ENCODE measurements at regions not wholly inside any gene's neighbourhood (a gene's known extent, or its start where the extent isn't known, plus 50 kb on each side); places are given as distances from the start of the nearest gene placed in this dataset.

- H3K27ac ChIP-seq (ENCODE audit: low read length): no peak overlapping the region
Measured at GRCh38 chr21:31570824-31571566, 88.5 kb upstream of the SOD1 start.

GRCh38 chr21:31566611-31567010 is 92.9 kb upstream of the SOD1 start:
- H3K9me3 ChIP-seq (replicated peaks; ENCODE audit: control insufficient read depth, low read depth, low read length): no peaks in the 10 kb centered on the region
- H3K36me3 ChIP-seq (ENCODE audit: control insufficient read depth, insufficient read depth, low read length): no peaks in the 10 kb centered on the region
- no peak overlapping the region for H3K27ac ChIP-seq (ENCODE audit: low read length)
- H3K4me3 ChIP-seq (ENCODE audit: low read length): no peak overlapping the region
- H3K27me3 ChIP-seq (ENCODE audit: control insufficient read depth, insufficient read depth, low read length): no peaks in the 10 kb centered on the region
- H3K4me1 ChIP-seq (ENCODE audit: control insufficient read depth, insufficient read depth, low read length): no peaks in the 10 kb centered on the region
- DNase-seq: no peak
- 60% methylated on average over 4 of the region's 7 CpGs for WGBS (ENCODE audit: insufficient coverage)

More at GRCh38 chr21:31570824-31571566, 88.5 kb upstream of the SOD1 start:
- Histone ChIP-seq H3K9me3 (replicated peaks; ENCODE audit: control insufficient read depth, low read depth, low read length) (peaks cover 6% of the 10 kb centered on the region), H3K4me1 (ENCODE audit: control insufficient read depth, insufficient read depth, low read length) (no peaks in the 10 kb centered on the region), H3K4me3 (ENCODE audit: low read length) (no peak overlapping the region), H3K27me3 (ENCODE audit: control insufficient read depth, insufficient read depth, low read length) (no peaks in the 10 kb centered on the region), H3K36me3 (ENCODE audit: control insufficient read depth, insufficient read depth, low read length) (no peaks in the 10 kb centered on the region)
- 86% methylated on average over 2 of the region's 8 CpGs for WGBS (ENCODE audit: insufficient coverage)
- no peak for DNase-seq

- H3K36me3 ChIP-seq (ENCODE audit: control insufficient read depth, insufficient read depth, low read length): no peaks in the 10 kb centered on the region
- H3K27me3 ChIP-seq (ENCODE audit: control insufficient read depth, insufficient read depth, low read length): no peaks in the 10 kb centered on the region
- no peaks in the 10 kb centered on the region for H3K4me1 ChIP-seq (ENCODE audit: control insufficient read depth, insufficient read depth, low read length)
- peak; percentile 28 for DNase-seq
- no peak overlapping the region for H3K4me3 ChIP-seq (ENCODE audit: low read length)
- H3K27ac ChIP-seq (ENCODE audit: low read length): no peak overlapping the region
- H3K9me3 ChIP-seq (replicated peaks; ENCODE audit: control insufficient read depth, low read depth, low read length): no peaks in the 10 kb centered on the region
Measured at GRCh38 chr21:31566064-31566463, 93.4 kb upstream of the SOD1 start.

GRCh38 chr21:31564439-31564838 is 95.1 kb upstream of the SOD1 start:
- Histone ChIP-seq H3K27me3 (ENCODE audit: control insufficient read depth, insufficient read depth, low read length) (peaks cover 2% of the 10 kb centered on the region), H3K4me3 (ENCODE audit: low read length) (no peak overlapping the region), H3K27ac (ENCODE audit: low read length) (no peak overlapping the region), H3K36me3 (ENCODE audit: control insufficient read depth, insufficient read depth, low read length) (no peaks in the 10 kb centered on the region), H3K4me1 (ENCODE audit: control insufficient read depth, insufficient read depth, low read length) (peaks cover 9% of the 10 kb centered on the region), H3K9me3 (replicated peaks; ENCODE audit: control insufficient read depth, low read depth, low read length) (no peaks in the 10 kb centered on the region)
- DNase-seq: no peak
- WGBS (ENCODE audit: insufficient coverage): 73% methylated on average over 4 of the region's 9 CpGs

- Histone ChIP-seq H3K27ac (ENCODE audit: low read length) (no peak overlapping the region), H3K9me3 (replicated peaks; ENCODE audit: control insufficient read depth, low read depth, low read length) (no peaks in the 10 kb centered on the region), H3K36me3 (ENCODE audit: control insufficient read depth, insufficient read depth, low read length) (no peaks in the 10 kb centered on the region), H3K4me1 (ENCODE audit: control insufficient read depth, insufficient read depth, low read length) (peaks cover 19% of the 10 kb centered on the region), H3K4me3 (ENCODE audit: low read length) (no peak overlapping the region), H3K27me3 (ENCODE audit: control insufficient read depth, insufficient read depth, low read length) (peaks cover 22% of the 10 kb centered on the region)
- WGBS (ENCODE audit: insufficient coverage): 68% methylated on average over 5 of the region's 6 CpGs
- no peak for DNase-seq
Measured at GRCh38 chr21:31560479-31560878, 99.0 kb upstream of the SOD1 start.

- no peaks in the 10 kb centered on the region for H3K36me3 ChIP-seq (ENCODE audit: control insufficient read depth, insufficient read depth, low read length)
- H3K9me3 ChIP-seq (replicated peaks; ENCODE audit: control insufficient read depth, low read depth, low read length): no peaks in the 10 kb centered on the region
- WGBS (ENCODE audit: insufficient coverage): under 1% methylated on average over 49 of the region's 54 CpGs
- peak overlapping the region; percentile 65 for H3K4me3 ChIP-seq (ENCODE audit: low read length)
- H3K27me3 ChIP-seq (ENCODE audit: control insufficient read depth, insufficient read depth, low read length): peaks cover 27% of the 10 kb centered on the region
- peaks cover 19% of the 10 kb centered on the region for H3K4me1 ChIP-seq (ENCODE audit: control insufficient read depth, insufficient read depth, low read length)
- DNase-seq: peak; percentile 99
- H3K27ac ChIP-seq (ENCODE audit: low read length): no peak overlapping the region
Measured at GRCh38 chr21:31559368-31560119, 99.9 kb upstream of the SOD1 start.

GRCh38 chr21:31558962-31559367 is 100.5 kb upstream of the SOD1 start:
- DNase-seq: peak; percentile 99
- WGBS (ENCODE audit: insufficient coverage): under 1% methylated on average over 59 of the region's 59 CpGs
- no peaks in the 10 kb centered on the region for H3K9me3 ChIP-seq (replicated peaks; ENCODE audit: control insufficient read depth, low read depth, low read length)
- peaks cover 19% of the 10 kb centered on the region for H3K4me1 ChIP-seq (ENCODE audit: control insufficient read depth, insufficient read depth, low read length)
- H3K36me3 ChIP-seq (ENCODE audit: control insufficient read depth, insufficient read depth, low read length): no peaks in the 10 kb centered on the region
- peaks cover 27% of the 10 kb centered on the region for H3K27me3 ChIP-seq (ENCODE audit: control insufficient read depth, insufficient read depth, low read length)
- no peak overlapping the region for H3K27ac ChIP-seq (ENCODE audit: low read length)
- H3K4me3 ChIP-seq (ENCODE audit: low read length): peak overlapping the region; percentile 65

GRCh38 chr21:31558189-31558961 is 101.1 kb upstream of the SOD1 start:
- Histone ChIP-seq H3K36me3 (ENCODE audit: control insufficient read depth, insufficient read depth, low read length) (no peaks in the 10 kb centered on the region), H3K27ac (ENCODE audit: low read length) (no peak overlapping the region), H3K4me3 (ENCODE audit: low read length) (peak overlapping the region; percentile 49), H3K4me1 (ENCODE audit: control insufficient read depth, insufficient read depth, low read length) (peaks cover 19% of the 10 kb centered on the region), H3K9me3 (replicated peaks; ENCODE audit: control insufficient read depth, low read depth, low read length) (no peaks in the 10 kb centered on the region), H3K27me3 (ENCODE audit: control insufficient read depth, insufficient read depth, low read length) (peaks cover 29% of the 10 kb centered on the region)
- no peak for DNase-seq
- under 1% methylated on average over 79 of the region's 91 CpGs for WGBS (ENCODE audit: insufficient coverage)

GRCh38 chr21:31557421-31558188 is 101.9 kb upstream of the SOD1 start:
- DNase-seq: peak; percentile 39
- Histone ChIP-seq H3K27me3 (ENCODE audit: control insufficient read depth, insufficient read depth, low read length) (peaks cover 29% of the 10 kb centered on the region), H3K4me1 (ENCODE audit: control insufficient read depth, insufficient read depth, low read length) (peaks cover 19% of the 10 kb centered on the region), H3K27ac (ENCODE audit: low read length) (no peak overlapping the region), H3K4me3 (ENCODE audit: low read length) (peak overlapping the region; percentile 49), H3K36me3 (ENCODE audit: control insufficient read depth, insufficient read depth, low read length) (no peaks in the 10 kb centered on the region), H3K9me3 (replicated peaks; ENCODE audit: control insufficient read depth, low read depth, low read length) (no peaks in the 10 kb centered on the region)
- WGBS (ENCODE audit: insufficient coverage): 2% methylated on average over 74 of the region's 76 CpGs
